Fibroblast of lung (primary cell): ENCODE measurements at regions not wholly inside any gene's neighbourhood (a gene's known extent, or its start where the extent isn't known, plus 50 kb on each side); places are given as distances from the start of the nearest gene placed in this dataset.

Experiments
- CTCF ChIP-seq, 2 donors: IDR thresholded peaks in 1 of 2; conservative IDR thresholded peaks in 1 of 2; 1 replicate in 1 of 2; 2 replicates in 1 of 2; pipeline ENCODE4 v1.5.1; 2011 to 2012; ENCODE audit warnings: low read length in 2 of 2, control low read depth in 1 of 2, inconsistent platforms in 1 of 2, low read depth in 1 of 2, mild to moderate bottlenecking in 1 of 2
- EZH2 ChIP-seq: IDR thresholded peaks from 2 replicates; pipeline ENCODE4 v1.5.1; 2012; ENCODE audit warnings: low read length, control low read depth, mild to moderate bottlenecking; ENCODE audit errors: missing control alignments

- no peak for TF ChIP-seq CTCF (conservative IDR thresholded peaks at IDR 0.05 in 1 of 2, IDR thresholded peaks at IDR 0.05 in 1 of 2; ENCODE audit: low read depth in 1 of 2, low read length in 2 of 2)
- TF ChIP-seq EZH2: no peak
Observed at GRCh38 chr4:138680256-138680655, 335.3 kb upstream of the NOCT start.
